ENCODE measurements at regions not wholly inside any gene's neighbourhood (a gene's known extent, or its start where the extent isn't known, plus 50 kb on each side); places are given as distances from the start of the nearest gene placed in this dataset.

GRCh38 chrX:45320191-45320590, 119.5 kb upstream of the DIPK2B start:
- no peak for DNase-seq (ENCODE audit: low read depth in 2 of 2)

GRCh38 chrX:45309801-45310200, 109.1 kb upstream of the DIPK2B start:
- DNase-seq (ENCODE audit: low read depth in 2 of 2) = no peak

- no peak for DNase-seq (ENCODE audit: low read depth in 2 of 2)
Measured at GRCh38 chrX:45309096-45309495, 108.4 kb upstream of the DIPK2B start.

GRCh38 chrX:45306794-45307193, 106.1 kb upstream of the DIPK2B start:
- DNase-seq (ENCODE audit: low read depth in 2 of 2) = no peak

- DNase-seq (ENCODE audit: low read depth in 2 of 2) = no peak
Measured at GRCh38 chrX:45300638-45301037, 100.0 kb upstream of the DIPK2B start.

- DNase-seq (ENCODE audit: low read depth in 2 of 2) = peak; percentile 22 to 46
Measured at GRCh38 chrX:45295259-45295986, 94.7 kb upstream of the DIPK2B start.

GRCh38 chrX:45274576-45274975, 73.9 kb upstream of the DIPK2B start:
- DNase-seq (ENCODE audit: low read depth in 2 of 2) = no peak

GRCh38 chrX:45267007-45267406, 66.3 kb upstream of the DIPK2B start:
- DNase-seq (ENCODE audit: low read depth in 2 of 2) = no peak

- no peak for DNase-seq (ENCODE audit: low read depth in 2 of 2)
Measured at GRCh38 chrX:45266456-45266855, 65.8 kb upstream of the DIPK2B start.

GRCh38 chrX:45264865-45265264, 64.2 kb upstream of the DIPK2B start:
- no peak for DNase-seq (ENCODE audit: low read depth in 2 of 2)

- DNase-seq (ENCODE audit: low read depth in 2 of 2) = no peak
Measured at GRCh38 chrX:45261471-45261870, 60.8 kb upstream of the DIPK2B start.

GRCh38 chrX:45261005-45261404, 60.3 kb upstream of the DIPK2B start:
- DNase-seq (ENCODE audit: low read depth in 2 of 2) = no peak

GRCh38 chrX:45258731-45259402, 58.2 kb upstream of the DIPK2B start:
- DNase-seq (ENCODE audit: low read depth in 2 of 2) = no peak
